Common myeloid progenitor, CD34-positive (primary cell): ENCODE measurements at regions not wholly inside any gene's neighbourhood (a gene's known extent, or its start where the extent isn't known, plus 50 kb on each side); places are given as distances from the start of the nearest gene placed in this dataset.

Source experiments
- CTCF ChIA-PET: fragments of 350-600 bp; sonication (Branson Sonifier 250); formaldehyde crosslinking; loops from one replicate; lab custom pipeline; 2021; ENCODE audit warnings: antibody characterized with exemption; lab: Charles Lee
- POLR2A ChIA-PET: fragments of 350-600 bp; sonication (Branson Sonifier 250); formaldehyde crosslinking; loops from one replicate; lab custom pipeline; 2021; ENCODE audit warnings: antibody characterized with exemption; lab: Charles Lee
- DNase-seq, 3 donors: peaks; one replicate each; pipeline versions ENCODE4 v3.0.0 to v3.0.0-alpha.2; 2013
- H3K27ac ChIP-seq, 2 experiments: 1 replicate in 1 of 2; 2 replicates in 1 of 2; pipeline ENCODE4 v1.7.0; 2013; ENCODE audit warnings: inconsistent platforms in 2 of 2, low read length in 2 of 2, mild to moderate bottlenecking in 2 of 2, low read depth in 1 of 2, moderate library complexity in 1 of 2; ENCODE audit not compliant: severe bottlenecking in 2 of 2, insufficient read depth in 1 of 2, poor library complexity in 1 of 2
- H3K27me3 ChIP-seq, 5 experiments: replicated peaks in 2 of 5; 1 replicate in 3 of 5; 2 replicates in 2 of 5; pipeline versions ENCODE4 v1.6.1 to v1.7.0; 2013; ENCODE audit warnings: low read length in 4 of 5, mild to moderate bottlenecking in 2 of 5, moderate library complexity in 2 of 5, inconsistent platforms in 1 of 5; ENCODE audit not compliant: insufficient read depth in 5 of 5, control insufficient read depth in 4 of 5
- H3K36me3 ChIP-seq, 4 experiments: 1 replicate in 2 of 4; 2 replicates in 2 of 4; pipeline versions ENCODE4 v1.6.1 to v1.7.0; 2013; ENCODE audit warnings: low read length in 3 of 4, control low read depth in 1 of 4, mild to moderate bottlenecking in 1 of 4; ENCODE audit not compliant: control insufficient read depth in 4 of 4, insufficient read depth in 4 of 4
- H3K4me1 ChIP-seq, 4 experiments: 1 replicate in 3 of 4; 2 replicates in 1 of 4; pipeline versions ENCODE4 v1.6.1 to v1.7.1; 2013; ENCODE audit warnings: low read length in 3 of 4, mild to moderate bottlenecking in 3 of 4, control low read depth in 1 of 4, inconsistent platforms in 1 of 4, moderate library complexity in 1 of 4; ENCODE audit not compliant: control insufficient read depth in 4 of 4, insufficient read depth in 4 of 4; ENCODE audit errors: control extremely low read depth in 1 of 4
- H3K4me3 ChIP-seq, 7 experiments: 1 replicate in 4 of 7; 2 replicates in 3 of 7; pipeline versions ENCODE4 v1.5.1 to v1.7.0; 2013; ENCODE audit warnings: mild to moderate bottlenecking in 7 of 7, low read length in 6 of 7, moderate library complexity in 6 of 7, inconsistent platforms in 2 of 7, low read depth in 2 of 7, control low read depth in 1 of 7; ENCODE audit not compliant: insufficient read depth in 4 of 7, control insufficient read depth in 1 of 7; ENCODE audit errors: extremely low read depth in 1 of 7
- H3K9me3 ChIP-seq, 5 experiments: 1 replicate in 4 of 5; 2 replicates in 1 of 5; pipeline versions ENCODE4 v1.6.1 to v1.7.1; 2013; ENCODE audit warnings: low read length in 4 of 5, mild to moderate bottlenecking in 2 of 5, inconsistent platforms in 1 of 5, low read depth in 1 of 5, moderate library complexity in 1 of 5; ENCODE audit not compliant: control insufficient read depth in 4 of 5, insufficient read depth in 2 of 5; ENCODE audit errors: control extremely low read depth in 1 of 5
- WGBS: methylation state at CpG from one replicate; pipeline ENCODE4 v1.1.5; 2013; ENCODE audit not compliant: insufficient coverage; 5-methylcytosine and 5-hydroxymethylcytosine counted together

DNA sequence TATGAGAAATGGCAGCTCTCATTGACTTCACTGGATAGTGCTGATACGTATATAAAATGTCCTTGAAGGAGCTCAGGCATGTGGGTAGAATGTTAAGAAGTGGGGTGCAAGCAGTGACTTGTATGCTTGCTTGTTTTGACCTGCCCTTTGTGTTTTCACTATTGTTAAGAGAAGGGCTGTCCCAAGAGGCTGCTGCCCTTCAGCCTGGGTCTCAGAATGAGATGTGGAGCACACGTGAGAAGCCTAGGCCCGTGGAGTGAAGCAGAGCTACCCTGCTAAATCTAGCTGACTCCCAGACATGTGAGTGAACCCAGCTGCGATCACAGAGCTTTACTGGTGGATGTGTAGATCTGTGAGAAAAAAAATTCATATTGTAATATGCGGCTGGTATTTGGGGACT, 305.3 kb upstream of the RGS17 start:
- no peaks in the 10 kb centered on the region for H3K9me3 ChIP-seq
- H3K27me3 ChIP-seq = no peaks in the 10 kb centered on the region
- no peak for DNase-seq
- no peaks in the 10 kb centered on the region for H3K4me1 ChIP-seq
- 33% methylated on average over 2 of the region's 5 CpGs for WGBS
- ChIA-PET CTCF (no interaction called here), POLR2A (no interaction called here)
- no peak overlapping the region for H3K27ac ChIP-seq
- no peaks in the 10 kb centered on the region for H3K36me3 ChIP-seq
- no peak overlapping the region for H3K4me3 ChIP-seq

DNA sequence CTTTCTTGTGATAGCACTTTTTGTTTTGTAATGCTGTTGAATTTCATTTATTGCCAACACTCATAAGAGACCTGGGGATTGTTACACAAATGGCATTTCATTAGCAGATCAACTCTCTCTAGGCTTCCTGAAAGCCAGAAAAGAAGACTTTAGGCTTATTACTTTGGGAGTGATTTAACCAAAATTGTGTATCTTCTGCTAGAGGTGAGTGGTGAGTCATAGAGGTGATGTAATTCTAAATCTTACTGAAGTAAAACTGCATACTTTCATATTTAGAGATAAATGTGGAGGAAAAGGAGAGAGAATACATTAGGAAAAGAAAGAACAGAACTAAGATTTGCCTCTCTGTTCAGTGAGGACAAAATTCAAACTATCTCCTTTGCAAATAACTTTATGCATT, 304.7 kb upstream of the RGS17 start:
- DNase-seq = no peak
- Histone ChIP-seq H3K27ac (no peak overlapping the region), H3K4me3 (no peak overlapping the region), H3K9me3 (no peaks in the 10 kb centered on the region), H3K36me3 (no peaks in the 10 kb centered on the region), H3K4me1 (no peaks in the 10 kb centered on the region), H3K27me3 (no peaks in the 10 kb centered on the region)
- POLR2A ChIA-PET = no interaction called here
- CTCF ChIA-PET = no interaction called here

DNA sequence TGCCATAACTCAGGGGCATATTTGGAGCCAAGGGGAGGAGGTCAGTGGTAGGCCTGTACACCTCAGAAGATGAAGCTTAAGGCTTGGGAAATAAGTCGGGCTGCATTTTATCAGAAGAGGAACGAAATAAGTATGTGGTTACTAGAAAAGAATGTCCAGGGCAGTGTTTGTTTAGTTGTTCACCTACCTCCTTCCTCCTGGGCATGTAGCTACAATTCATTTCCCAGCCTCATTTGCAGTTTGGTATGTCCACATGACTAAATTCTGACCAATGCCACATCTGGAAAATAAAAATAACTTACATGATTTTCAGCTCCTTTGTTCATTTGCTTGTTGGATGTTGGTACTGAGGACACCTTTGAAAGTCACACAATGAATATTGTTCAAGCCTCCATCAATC, 294.5 kb upstream of the RGS17 start:
- no peak overlapping the region for H3K4me3 ChIP-seq
- H3K9me3 ChIP-seq = no peaks in the 10 kb centered on the region
- ChIA-PET CTCF (no interaction called here), POLR2A (no interaction called here)
- no peaks in the 10 kb centered on the region for H3K27me3 ChIP-seq
- no peaks in the 10 kb centered on the region for H3K36me3 ChIP-seq
- no peak for DNase-seq
- WGBS = 42% methylated on average over 2 of the region's 2 CpGs
- no peak overlapping the region for H3K27ac ChIP-seq
- H3K4me1 ChIP-seq = no peaks in the 10 kb centered on the region

DNA sequence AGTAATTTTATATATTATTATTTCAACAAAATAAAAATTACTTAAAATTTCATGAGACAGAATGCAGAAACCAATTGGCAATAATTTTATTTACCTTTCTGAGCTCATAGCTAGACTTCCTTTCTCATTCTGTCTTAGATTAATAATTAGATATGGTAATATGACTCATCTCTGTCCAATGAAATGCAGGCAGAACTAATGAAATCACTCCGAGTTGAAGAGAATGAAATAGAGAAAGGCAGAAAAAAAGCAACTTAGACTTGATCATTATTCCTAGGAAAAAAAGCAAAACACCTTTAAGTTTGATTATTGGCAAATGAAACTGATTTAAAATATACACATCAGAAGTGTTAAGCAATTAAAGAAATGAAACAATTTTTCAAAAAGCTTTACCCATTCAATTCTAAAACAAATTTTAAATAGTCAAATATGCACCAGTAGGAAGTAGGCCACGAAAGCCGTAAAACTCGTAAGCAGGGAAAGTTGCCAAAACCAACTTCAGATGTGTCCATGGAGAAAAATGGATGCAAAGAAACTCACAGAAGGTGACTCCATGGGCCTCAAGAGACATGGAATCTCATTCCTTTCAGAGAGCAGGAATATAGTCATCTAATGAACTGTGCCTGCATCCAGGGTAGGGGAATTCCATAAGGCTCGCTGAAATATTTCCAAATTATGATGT, 293.8 kb upstream of the RGS17 start:
- Histone ChIP-seq H3K4me3 (no peak overlapping the region), H3K36me3 (no peaks in the 10 kb centered on the region), H3K27ac (no peak overlapping the region), H3K27me3 (no peaks in the 10 kb centered on the region), H3K4me1 (no peaks in the 10 kb centered on the region), H3K9me3 (no peaks in the 10 kb centered on the region)
- 66% methylated on average over 4 of the region's 5 CpGs for WGBS
- CTCF ChIA-PET = no interaction called here
- no peak for DNase-seq
- POLR2A ChIA-PET = no interaction called here

DNA sequence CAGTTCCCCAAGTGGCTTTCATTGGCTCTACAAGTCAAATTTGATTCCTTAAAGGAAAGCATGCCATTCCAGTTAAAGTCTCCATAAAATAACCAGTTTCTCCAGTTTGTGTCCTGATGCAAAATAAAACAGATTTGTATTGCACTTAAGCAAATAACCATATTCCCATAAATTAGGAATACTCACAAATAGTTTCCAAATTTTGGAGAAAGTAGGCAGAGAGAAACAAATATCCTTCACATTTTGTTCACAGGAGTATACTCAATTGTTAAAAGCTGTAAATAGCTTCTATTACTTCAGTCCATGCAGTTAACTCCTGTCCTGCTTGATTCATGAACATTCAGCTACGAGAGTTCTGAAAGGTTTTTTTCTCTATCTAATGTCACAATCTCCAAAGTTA, 281.4 kb upstream of the RGS17 start:
- Histone ChIP-seq H3K27ac (no peak overlapping the region), H3K4me1 (no peaks in the 10 kb centered on the region), H3K4me3 (no peak overlapping the region), H3K36me3 (no peaks in the 10 kb centered on the region), H3K9me3 (peaks cover 0 to 4% (median 0%) of the 10 kb centered on the region in 5 experiments), H3K27me3 (no peaks in the 10 kb centered on the region)
- no CpG with 5 or more reads among the region's 1 CpG for WGBS
- ChIA-PET CTCF (no interaction called here), POLR2A (no interaction called here)
- DNase-seq = no peak

DNA sequence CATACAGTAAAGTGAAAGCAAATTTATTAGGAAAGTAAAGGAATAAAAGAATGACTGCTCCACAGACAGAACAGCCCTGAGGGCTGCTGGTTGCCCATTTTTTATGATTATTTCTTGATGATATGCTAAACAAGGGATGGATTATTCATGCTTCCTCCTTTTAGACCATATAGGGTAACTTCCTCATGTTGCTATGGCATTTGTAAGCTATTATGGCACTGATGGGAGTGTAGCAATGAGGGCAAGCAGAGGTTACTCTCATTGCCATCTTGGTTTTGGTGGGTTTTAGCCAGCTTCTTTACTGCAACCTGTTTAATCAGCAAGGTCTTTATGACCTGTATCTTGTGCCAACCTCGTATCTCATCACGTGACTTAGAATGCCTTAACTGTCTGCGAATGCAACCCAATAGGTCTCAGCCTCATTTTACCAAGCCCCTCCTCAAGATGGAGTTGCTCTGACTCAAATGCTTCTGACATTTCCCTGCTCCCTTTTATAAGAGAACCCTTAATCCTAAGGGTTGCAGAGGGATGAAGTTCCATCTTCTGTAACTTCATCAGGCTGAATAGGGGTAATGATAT, 280.1 kb upstream of the RGS17 start:
- no peak for DNase-seq
- no peaks in the 10 kb centered on the region for H3K36me3 ChIP-seq
- ChIA-PET POLR2A (no interaction called here), CTCF (no interaction called here)
- H3K4me1 ChIP-seq = no peaks in the 10 kb centered on the region
- peaks cover 0 to 4% (median 0%) of the 10 kb centered on the region in 5 experiments for H3K9me3 ChIP-seq
- no peaks in the 10 kb centered on the region for H3K27me3 ChIP-seq
- no peak overlapping the region for H3K27ac ChIP-seq
- WGBS = 100% methylated on average over 2 of the region's 3 CpGs
- H3K4me3 ChIP-seq = no peak overlapping the region

DNA sequence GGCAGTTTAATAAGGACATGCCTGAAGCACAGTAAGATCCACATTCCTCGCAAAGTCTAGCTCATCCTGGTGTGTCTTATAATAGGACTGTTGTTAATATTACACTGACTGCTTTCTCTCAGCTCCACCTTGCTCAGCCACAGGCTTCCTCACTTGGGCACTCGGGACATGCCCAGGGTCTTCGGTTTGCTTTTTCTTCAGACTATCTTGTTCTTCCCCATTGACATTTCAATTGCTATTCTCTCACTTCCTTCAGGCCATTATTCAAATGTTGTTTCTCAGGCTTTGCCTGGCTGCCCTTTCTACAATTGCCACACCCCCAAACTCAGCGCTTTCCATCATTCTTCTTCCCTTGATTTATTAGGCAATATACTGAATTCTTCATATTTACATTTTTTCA, 274.8 kb upstream of the RGS17 start:
- Histone ChIP-seq H3K27me3 (no peaks in the 10 kb centered on the region), H3K36me3 (no peaks in the 10 kb centered on the region), H3K4me1 (no peaks in the 10 kb centered on the region), H3K27ac (no peak overlapping the region), H3K4me3 (no peak overlapping the region), H3K9me3 (peaks cover 0 to 3% (median 0%) of the 10 kb centered on the region in 5 experiments)
- 81% methylated on average over 3 of the region's 4 CpGs for WGBS
- CTCF ChIA-PET = no interaction called here
- no peak for DNase-seq
- POLR2A ChIA-PET = no interaction called here
